BE2C (cell line): ENCODE measurements at regions not wholly inside any gene's neighbourhood (a gene's known extent, or its start where the extent isn't known, plus 50 kb on each side); places are given as distances from the start of the nearest gene placed in this dataset.

Source experiments
- DNase-seq: peaks from one replicate; pipeline ENCODE4 v3.0.0-alpha.2; 2020
- H3K27me3 ChIP-seq: fragments of 250-450 bp; sonication (Bioruptor Pico); 2 replicates; pipeline ENCODE4 v1.5.1; 2020; ENCODE audit warnings: mild to moderate bottlenecking
- H3K36me3 ChIP-seq: fragments of 250-450 bp; sonication (Bioruptor Pico); 2 replicates; pipeline ENCODE4 v1.5.1; 2020; ENCODE audit warnings: mild to moderate bottlenecking
- H3K4me1 ChIP-seq: fragments of 250-450 bp; sonication (Bioruptor Pico); 2 replicates; pipeline ENCODE4 v1.5.1; 2020
- H3K4me3 ChIP-seq: 2 replicates; pipeline ENCODE4 v1.5.1; 2011; ENCODE audit warnings: low read depth, low read length
- H3K9me3 ChIP-seq: fragments of 250-450 bp; sonication (Bioruptor Pico); 2 replicates; pipeline ENCODE4 v1.5.1; 2020
- TF ChIP-seq, protein P1 (sequence below): IDR thresholded peaks from 2 replicates; pipeline ENCODE4 v1.5.1; 2012; ENCODE audit warnings: mild to moderate bottlenecking, low read depth, low read length

DNA sequence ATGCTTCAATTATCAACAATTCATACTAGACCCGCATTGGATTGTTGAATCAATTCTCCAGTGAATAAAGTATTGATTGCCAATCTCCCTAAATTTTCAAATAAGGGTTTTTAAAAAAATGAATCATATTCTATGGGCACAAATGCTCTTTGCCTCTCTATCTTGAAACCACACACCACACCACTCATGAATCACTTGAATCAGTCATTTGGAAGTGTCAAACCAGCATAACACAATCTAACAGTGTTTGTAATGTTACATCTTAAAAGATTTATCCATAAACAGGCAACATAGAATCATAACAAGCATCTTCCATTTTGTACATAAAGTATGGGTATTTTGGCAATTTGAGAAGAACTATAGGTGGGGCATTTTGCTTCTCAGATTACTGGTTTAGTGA is 219.5 kb upstream of the MIR17HG start:
- DNase-seq = no peak
- no peak overlapping the region for H3K4me3 ChIP-seq
- H3K27me3 ChIP-seq = no peaks in the 10 kb centered on the region
- no peaks in the 10 kb centered on the region for H3K36me3 ChIP-seq
- no peaks in the 10 kb centered on the region for H3K4me1 ChIP-seq
- H3K9me3 ChIP-seq = no peaks in the 10 kb centered on the region
- TF ChIP-seq, protein P1, sequence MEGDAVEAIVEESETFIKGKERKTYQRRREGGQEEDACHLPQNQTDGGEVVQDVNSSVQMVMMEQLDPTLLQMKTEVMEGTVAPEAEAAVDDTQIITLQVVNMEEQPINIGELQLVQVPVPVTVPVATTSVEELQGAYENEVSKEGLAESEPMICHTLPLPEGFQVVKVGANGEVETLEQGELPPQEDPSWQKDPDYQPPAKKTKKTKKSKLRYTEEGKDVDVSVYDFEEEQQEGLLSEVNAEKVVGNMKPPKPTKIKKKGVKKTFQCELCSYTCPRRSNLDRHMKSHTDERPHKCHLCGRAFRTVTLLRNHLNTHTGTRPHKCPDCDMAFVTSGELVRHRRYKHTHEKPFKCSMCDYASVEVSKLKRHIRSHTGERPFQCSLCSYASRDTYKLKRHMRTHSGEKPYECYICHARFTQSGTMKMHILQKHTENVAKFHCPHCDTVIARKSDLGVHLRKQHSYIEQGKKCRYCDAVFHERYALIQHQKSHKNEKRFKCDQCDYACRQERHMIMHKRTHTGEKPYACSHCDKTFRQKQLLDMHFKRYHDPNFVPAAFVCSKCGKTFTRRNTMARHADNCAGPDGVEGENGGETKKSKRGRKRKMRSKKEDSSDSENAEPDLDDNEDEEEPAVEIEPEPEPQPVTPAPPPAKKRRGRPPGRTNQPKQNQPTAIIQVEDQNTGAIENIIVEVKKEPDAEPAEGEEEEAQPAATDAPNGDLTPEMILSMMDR = no peak

- no peaks in the 10 kb centered on the region for H3K36me3 ChIP-seq
- H3K4me1 ChIP-seq = no peaks in the 10 kb centered on the region; the same call in 1 of the 2 replicates
- no peaks in the 10 kb centered on the region for H3K27me3 ChIP-seq
- TF ChIP-seq, protein P1 = no peak
- DNase-seq = no peak
- no peaks in the 10 kb centered on the region for H3K9me3 ChIP-seq
- no peak overlapping the region for H3K4me3 ChIP-seq
These were observed 215.1 kb upstream of the MIR17HG start for GRCh38 chr13:91132381-91132780.

GRCh38 chr13:91132786-91133185 is 214.7 kb upstream of the MIR17HG start:
- Histone ChIP-seq H3K4me1 (no peaks in the 10 kb centered on the region; the same call in 1 of the 2 replicates), H3K9me3 (no peaks in the 10 kb centered on the region), H3K4me3 (no peak overlapping the region), H3K36me3 (no peaks in the 10 kb centered on the region), H3K27me3 (no peaks in the 10 kb centered on the region)
- TF ChIP-seq, protein P1 = no peak
- no peak for DNase-seq

- H3K4me3 ChIP-seq = no peak overlapping the region
- no peaks in the 10 kb centered on the region; the same call in 1 of the 2 replicates for H3K4me1 ChIP-seq
- no peaks in the 10 kb centered on the region for H3K36me3 ChIP-seq
- H3K9me3 ChIP-seq = no peaks in the 10 kb centered on the region
- H3K27me3 ChIP-seq = no peaks in the 10 kb centered on the region
- TF ChIP-seq, protein P1 = peak; percentile 93
- peak; percentile 55 for DNase-seq
These were observed 213.3 kb upstream of the MIR17HG start for GRCh38 chr13:91133941-91134802.

DNA sequence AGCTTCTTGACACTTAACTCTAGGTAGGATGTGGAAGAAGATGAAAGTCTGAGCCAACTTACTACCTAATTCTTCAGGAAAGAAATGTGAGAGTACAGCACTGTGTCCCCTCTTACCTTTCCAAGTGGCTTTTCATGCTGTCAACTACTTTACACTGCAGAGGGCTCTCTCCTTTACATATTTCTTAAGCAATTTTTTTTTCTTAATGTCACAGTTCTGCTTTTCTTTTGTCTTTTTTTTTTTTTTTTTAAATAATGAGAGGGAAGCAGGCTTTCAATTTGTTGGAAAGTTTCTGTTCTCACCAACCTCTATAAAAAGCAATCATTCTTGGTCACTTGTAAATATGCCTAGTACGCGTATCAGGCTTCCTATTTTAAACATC is 212.7 kb upstream of the MIR17HG start:
- H3K4me3 ChIP-seq = no peak overlapping the region
- no peaks in the 10 kb centered on the region for H3K36me3 ChIP-seq
- H3K9me3 ChIP-seq = no peaks in the 10 kb centered on the region
- TF ChIP-seq, protein P1 = no peak
- no peaks in the 10 kb centered on the region for H3K27me3 ChIP-seq
- no peak for DNase-seq
- H3K4me1 ChIP-seq = no peaks in the 10 kb centered on the region; the same call in 1 of the 2 replicates

GRCh38 chr13:91135376-91135775 is 212.1 kb upstream of the MIR17HG start:
- Histone ChIP-seq H3K4me3 (no peak overlapping the region), H3K4me1 (no peaks in the 10 kb centered on the region; the same call in 1 of the 2 replicates), H3K27me3 (no peaks in the 10 kb centered on the region), H3K9me3 (no peaks in the 10 kb centered on the region), H3K36me3 (no peaks in the 10 kb centered on the region)
- TF ChIP-seq, protein P1 = no peak
- no peak for DNase-seq
